ENCODE measurements at regions not wholly inside any gene's neighbourhood (a gene's known extent, or its start where the extent isn't known, plus 50 kb on each side); places are given as distances from the start of the nearest gene placed in this dataset.

DNA sequence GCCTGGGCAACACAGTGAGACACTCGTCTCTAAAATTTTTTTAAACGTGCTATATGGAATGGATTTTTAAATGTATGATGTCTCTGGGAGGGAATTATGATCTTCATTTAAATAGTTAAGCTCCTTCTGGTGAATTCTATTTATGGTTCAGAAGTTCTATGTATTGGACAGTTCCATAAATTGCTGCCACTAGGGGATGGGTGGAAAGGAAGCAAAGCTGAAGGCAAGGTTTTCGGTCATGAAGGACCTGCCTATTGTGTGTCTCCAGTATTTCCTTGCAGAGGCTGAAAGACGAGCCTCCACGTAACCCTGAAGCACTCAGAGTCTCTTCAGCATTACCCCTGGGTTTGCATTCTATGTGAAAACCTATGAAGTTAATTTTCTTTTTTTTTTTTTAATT, 451.5 kb upstream of the FAT1 start:
- WGBS (ENCODE audit: extremely low coverage, insufficient read length, low lambda C conversion rate) = no CpG with 5 or more reads among the region's 5 CpGs
- H2BK5ac ChIP-seq (ENCODE audit: insufficient read length, low read length) = no peak overlapping the region
- H3K4ac ChIP-seq (ENCODE audit: low read depth, low read length) = no peak overlapping the region
- H4K8ac ChIP-seq (replicated peaks; ENCODE audit: insufficient read length, low read depth, low read length) = no peak overlapping the region
- no peak overlapping the region for H3K14ac ChIP-seq (ENCODE audit: insufficient read depth, low read length)
- TF ChIP-seq, protein P1, sequence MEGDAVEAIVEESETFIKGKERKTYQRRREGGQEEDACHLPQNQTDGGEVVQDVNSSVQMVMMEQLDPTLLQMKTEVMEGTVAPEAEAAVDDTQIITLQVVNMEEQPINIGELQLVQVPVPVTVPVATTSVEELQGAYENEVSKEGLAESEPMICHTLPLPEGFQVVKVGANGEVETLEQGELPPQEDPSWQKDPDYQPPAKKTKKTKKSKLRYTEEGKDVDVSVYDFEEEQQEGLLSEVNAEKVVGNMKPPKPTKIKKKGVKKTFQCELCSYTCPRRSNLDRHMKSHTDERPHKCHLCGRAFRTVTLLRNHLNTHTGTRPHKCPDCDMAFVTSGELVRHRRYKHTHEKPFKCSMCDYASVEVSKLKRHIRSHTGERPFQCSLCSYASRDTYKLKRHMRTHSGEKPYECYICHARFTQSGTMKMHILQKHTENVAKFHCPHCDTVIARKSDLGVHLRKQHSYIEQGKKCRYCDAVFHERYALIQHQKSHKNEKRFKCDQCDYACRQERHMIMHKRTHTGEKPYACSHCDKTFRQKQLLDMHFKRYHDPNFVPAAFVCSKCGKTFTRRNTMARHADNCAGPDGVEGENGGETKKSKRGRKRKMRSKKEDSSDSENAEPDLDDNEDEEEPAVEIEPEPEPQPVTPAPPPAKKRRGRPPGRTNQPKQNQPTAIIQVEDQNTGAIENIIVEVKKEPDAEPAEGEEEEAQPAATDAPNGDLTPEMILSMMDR (conservative IDR thresholded peaks at IDR 0.05) = no peak
- H3K4me1 ChIP-seq (ENCODE audit: insufficient read depth, low read length) = no peaks in the 10 kb centered on the region
- H4K20me1 ChIP-seq (ENCODE audit: control insufficient read depth, insufficient read depth, insufficient read length) = no peaks in the 10 kb centered on the region
- H3K79me1 ChIP-seq (ENCODE audit: insufficient read depth, low read depth, low read length, poor library complexity, severe bottlenecking) = no peaks in the 10 kb centered on the region
- no peak overlapping the region for H2BK15ac ChIP-seq (ENCODE audit: low read depth, low read length)
- no peak overlapping the region for H4K91ac ChIP-seq (ENCODE audit: insufficient read length, low read depth, low read length)
- H2BK12ac ChIP-seq (ENCODE audit: insufficient read length, low read depth, low read length) = no peak overlapping the region
- H3K56ac ChIP-seq (ENCODE audit: insufficient read length, low read depth, low read length) = no peak overlapping the region
- no peak overlapping the region for H3K27ac ChIP-seq (ENCODE audit: insufficient read length, low read depth, low read length)
- no peak for DNase-seq
- no peak overlapping the region for H2AK5ac ChIP-seq (ENCODE audit: insufficient read length, low read length)
- no peak overlapping the region for H2BK120ac ChIP-seq (ENCODE audit: low read depth, low read length, poor library complexity, severe bottlenecking)
- no peak overlapping the region for H2AFZ ChIP-seq (ENCODE audit: low read length)
- H3K79me2 ChIP-seq (ENCODE audit: insufficient read depth, low read length) = no peaks in the 10 kb centered on the region
- H3K9ac ChIP-seq (ENCODE audit: extremely low read depth, insufficient read length, low read length) = no peak overlapping the region
- no peak overlapping the region for H4K5ac ChIP-seq (ENCODE audit: insufficient read length, low read depth, low read length)
- H3K4me2 ChIP-seq (ENCODE audit: insufficient read depth, insufficient read length, low read length) = no peak overlapping the region
- no peaks in the 10 kb centered on the region; a peak in 1 of 5 replicates for H3K9me3 Mint-ChIP-seq
- peaks cover 10 to 16% of the 10 kb centered on the region in 2 experiments for H3K4me1 Mint-ChIP-seq
- no peak overlapping the region for H3K18ac ChIP-seq (ENCODE audit: insufficient read length, low read depth, low read length)
- no peaks in the 10 kb centered on the region for H3K9me3 ChIP-seq (ENCODE audit: control insufficient read depth, low read depth, low read length)
- no peaks in the 10 kb centered on the region for H3K27me3 ChIP-seq (ENCODE audit: insufficient read depth, low read length)
- H3K4me3 Mint-ChIP-seq = no peak overlapping the region
- no peaks in the 10 kb centered on the region for H3K23me2 ChIP-seq (ENCODE audit: insufficient read length, low read depth, low read length, poor library complexity, severe bottlenecking)
- no peaks in the 10 kb centered on the region; the same call in 1 of the 2 replicates for H3K27me3 Mint-ChIP-seq (ENCODE audit: low read depth)
- H2BK20ac ChIP-seq (ENCODE audit: low read depth, low read length, poor library complexity, severe bottlenecking) = no peak overlapping the region
- no peaks in the 10 kb centered on the region for H3K36me3 Mint-ChIP-seq (ENCODE audit: insufficient read depth in 1 of 3, low read depth in 3 of 3)
- H3K27ac Mint-ChIP-seq = no peak overlapping the region
- H3K23ac ChIP-seq (ENCODE audit: insufficient read length, low read depth, low read length) = no peak overlapping the region
- H3T11ph ChIP-seq (ENCODE audit: low read length) = no peak overlapping the region
